Lower lobe of right lung (tissue), 2 donors: ENCODE measurements at regions not wholly inside any gene's neighbourhood (a gene's known extent, or its start where the extent isn't known, plus 50 kb on each side); places are given as distances from the start of the nearest gene placed in this dataset.

Experiments used
- ATAC-seq, 2 donors: fragments of 200-7000 bp; cut with Tn5 transposase; one replicate each; pipeline ENCODE4 v1.9.1; 2020 to 2022; ENCODE audit warnings: mild to moderate bottlenecking in 2 of 2, moderate library complexity in 2 of 2
- DNase-seq: peaks from one replicate; pipeline ENCODE4 v3.0.0-alpha.2; 2020
- H3K27ac ChIP-seq: fragments of 200-600 bp; one replicate; pipeline ENCODE4 v1.8.0; 2022
- H3K27me3 ChIP-seq: fragments of 200-600 bp; one replicate; pipeline ENCODE4 v1.8.0; 2022; ENCODE audit warnings: low read depth
- H3K36me3 ChIP-seq: fragments of 200-600 bp; one replicate; pipeline ENCODE4 v1.8.0; 2022; ENCODE audit warnings: mild to moderate bottlenecking
- H3K4me1 ChIP-seq: fragments of 200-600 bp; one replicate; pipeline ENCODE4 v1.8.0; 2022
- H3K4me3 ChIP-seq: fragments of 200-600 bp; one replicate; pipeline ENCODE4 v1.8.0; 2022; ENCODE audit warnings: mild to moderate bottlenecking
- H3K9me3 ChIP-seq: fragments of 200-600 bp; one replicate; pipeline ENCODE4 v1.8.0; 2022
- CTCF ChIP-seq: fragments of 200-600 bp; IDR thresholded peaks from one replicate; pipeline ENCODE4 v1.8.0; 2022; ENCODE audit warnings: antibody characterized with exemption, mild to moderate bottlenecking
- intact Hi-C: fragments of 100-400 bp; cut with DNase I; formaldehyde crosslinking; loops from one replicate; pipeline ENCODE4 v1.11.0; 2022
- donor health status: DM: no; HTN: yes; CAD: no; lungs with severe emphysema.

GRCh38 chr2:12083713-12084419 lies 337.4 kb downstream of the LPIN1 start:
- intact Hi-C loops = no loop called here
- H3K27me3 ChIP-seq = no peaks in the 10 kb centered on the region
- no peak for TF ChIP-seq CTCF
- H3K27ac ChIP-seq = no peak overlapping the region
- ATAC-seq (no peak), DNase-seq (no peak)
- no peaks in the 10 kb centered on the region for H3K4me1 ChIP-seq
- H3K36me3 ChIP-seq = no peaks in the 10 kb centered on the region
- H3K9me3 ChIP-seq = no peaks in the 10 kb centered on the region
- no peak overlapping the region for H3K4me3 ChIP-seq

- no peak for DNase-seq
- no peak for ATAC-seq
- H3K4me3 ChIP-seq = no peak overlapping the region
These were observed 340.7 kb downstream of the LPIN1 start for GRCh38 chr2:12087175-12087574.

GRCh38 chr2:12087671-12088380 lies 341.4 kb downstream of the LPIN1 start:
- H3K4me1 ChIP-seq = no peaks in the 10 kb centered on the region
- no peaks in the 10 kb centered on the region for H3K36me3 ChIP-seq
- no peak for ATAC-seq
- no peaks in the 10 kb centered on the region for H3K27me3 ChIP-seq
- H3K27ac ChIP-seq = no peak overlapping the region
- H3K4me3 ChIP-seq = no peak overlapping the region
- no peak for TF ChIP-seq CTCF
- H3K9me3 ChIP-seq = no peaks in the 10 kb centered on the region
- no peak for DNase-seq
- intact Hi-C loops = no loop called here

More at GRCh38 chr2:12087175-12087574, 340.7 kb downstream of the LPIN1 start:
- H3K27ac ChIP-seq = no peak overlapping the region
- no peaks in the 10 kb centered on the region for H3K36me3 ChIP-seq
- intact Hi-C loops = no loop called here
- no peak for TF ChIP-seq CTCF
- H3K27me3 ChIP-seq = no peaks in the 10 kb centered on the region
- H3K9me3 ChIP-seq = no peaks in the 10 kb centered on the region
- no peaks in the 10 kb centered on the region for H3K4me1 ChIP-seq

- intact Hi-C loops = no loop called here
- DNase-seq (no peak), ATAC-seq (no peak)
- H3K9me3 ChIP-seq = no peaks in the 10 kb centered on the region
- no peak overlapping the region for H3K4me3 ChIP-seq
- no peak overlapping the region for H3K27ac ChIP-seq
- H3K27me3 ChIP-seq = no peaks in the 10 kb centered on the region
- no peaks in the 10 kb centered on the region for H3K4me1 ChIP-seq
- no peaks in the 10 kb centered on the region for H3K36me3 ChIP-seq
- no peak for TF ChIP-seq CTCF
These were observed 342.6 kb downstream of the LPIN1 start for GRCh38 chr2:12089001-12089400.

GRCh38 chr2:12089496-12089895 lies 343.1 kb downstream of the LPIN1 start:
- Histone ChIP-seq H3K4me1 (no peaks in the 10 kb centered on the region), H3K4me3 (no peak overlapping the region), H3K27me3 (no peaks in the 10 kb centered on the region), H3K36me3 (no peaks in the 10 kb centered on the region), H3K27ac (no peak overlapping the region), H3K9me3 (no peaks in the 10 kb centered on the region)
- no peak for ATAC-seq
- TF ChIP-seq CTCF = no peak
- intact Hi-C loops = no loop called here
- no peak for DNase-seq
